Liver (tissue), 3 donors: ENCODE measurements at regions not wholly inside any gene's neighbourhood (a gene's known extent, or its start where the extent isn't known, plus 50 kb on each side); places are given as distances from the start of the nearest gene placed in this dataset.

Source experiments
- RAD21 ChIP-seq, 2 donors: IDR thresholded peaks; 2 replicates each; pipeline ENCODE4 v1.6.1; 2016; ENCODE audit warnings: antibody characterized with exemption in 2 of 2, mild to moderate bottlenecking in 2 of 2
- TAF1 ChIP-seq: conservative IDR thresholded peaks from 2 replicates; pipeline ENCODE4 v1.6.1; 2016; ENCODE audit warnings: antibody characterized with exemption, mild to moderate bottlenecking
- YY1 ChIP-seq: IDR thresholded peaks from 2 replicates; pipeline ENCODE4 v1.6.1; 2016; ENCODE audit warnings: antibody characterized with exemption, mild to moderate bottlenecking
- ZBTB33 ChIP-seq: IDR thresholded peaks from 2 replicates; pipeline ENCODE4 v1.6.1; 2016; ENCODE audit warnings: antibody characterized with exemption
- TF ChIP-seq, protein P1 (sequence below): fragments of 150-350 bp; IDR thresholded peaks from 2 replicates; pipeline ENCODE4 v1.5.1; 2017; ENCODE audit warnings: improper control_type of control experiment, low read depth, low read length; ENCODE audit not compliant: missing input control
- TF ChIP-seq, protein P2 (sequence below): IDR thresholded peaks from 2 replicates; pipeline ENCODE4 v1.6.1; 2016; ENCODE audit warnings: antibody characterized with exemption, mild to moderate bottlenecking
- donor health status: healthy.
- donor health status: healthy.

- TF ChIP-seq, protein P1, sequence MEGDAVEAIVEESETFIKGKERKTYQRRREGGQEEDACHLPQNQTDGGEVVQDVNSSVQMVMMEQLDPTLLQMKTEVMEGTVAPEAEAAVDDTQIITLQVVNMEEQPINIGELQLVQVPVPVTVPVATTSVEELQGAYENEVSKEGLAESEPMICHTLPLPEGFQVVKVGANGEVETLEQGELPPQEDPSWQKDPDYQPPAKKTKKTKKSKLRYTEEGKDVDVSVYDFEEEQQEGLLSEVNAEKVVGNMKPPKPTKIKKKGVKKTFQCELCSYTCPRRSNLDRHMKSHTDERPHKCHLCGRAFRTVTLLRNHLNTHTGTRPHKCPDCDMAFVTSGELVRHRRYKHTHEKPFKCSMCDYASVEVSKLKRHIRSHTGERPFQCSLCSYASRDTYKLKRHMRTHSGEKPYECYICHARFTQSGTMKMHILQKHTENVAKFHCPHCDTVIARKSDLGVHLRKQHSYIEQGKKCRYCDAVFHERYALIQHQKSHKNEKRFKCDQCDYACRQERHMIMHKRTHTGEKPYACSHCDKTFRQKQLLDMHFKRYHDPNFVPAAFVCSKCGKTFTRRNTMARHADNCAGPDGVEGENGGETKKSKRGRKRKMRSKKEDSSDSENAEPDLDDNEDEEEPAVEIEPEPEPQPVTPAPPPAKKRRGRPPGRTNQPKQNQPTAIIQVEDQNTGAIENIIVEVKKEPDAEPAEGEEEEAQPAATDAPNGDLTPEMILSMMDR, result no peak
- TF ChIP-seq TAF1 (no peak), ZBTB33 (no peak), RAD21 (IDR thresholded peaks at IDR 0.05) (no peak), YY1 (no peak)
- TF ChIP-seq, protein P2, sequence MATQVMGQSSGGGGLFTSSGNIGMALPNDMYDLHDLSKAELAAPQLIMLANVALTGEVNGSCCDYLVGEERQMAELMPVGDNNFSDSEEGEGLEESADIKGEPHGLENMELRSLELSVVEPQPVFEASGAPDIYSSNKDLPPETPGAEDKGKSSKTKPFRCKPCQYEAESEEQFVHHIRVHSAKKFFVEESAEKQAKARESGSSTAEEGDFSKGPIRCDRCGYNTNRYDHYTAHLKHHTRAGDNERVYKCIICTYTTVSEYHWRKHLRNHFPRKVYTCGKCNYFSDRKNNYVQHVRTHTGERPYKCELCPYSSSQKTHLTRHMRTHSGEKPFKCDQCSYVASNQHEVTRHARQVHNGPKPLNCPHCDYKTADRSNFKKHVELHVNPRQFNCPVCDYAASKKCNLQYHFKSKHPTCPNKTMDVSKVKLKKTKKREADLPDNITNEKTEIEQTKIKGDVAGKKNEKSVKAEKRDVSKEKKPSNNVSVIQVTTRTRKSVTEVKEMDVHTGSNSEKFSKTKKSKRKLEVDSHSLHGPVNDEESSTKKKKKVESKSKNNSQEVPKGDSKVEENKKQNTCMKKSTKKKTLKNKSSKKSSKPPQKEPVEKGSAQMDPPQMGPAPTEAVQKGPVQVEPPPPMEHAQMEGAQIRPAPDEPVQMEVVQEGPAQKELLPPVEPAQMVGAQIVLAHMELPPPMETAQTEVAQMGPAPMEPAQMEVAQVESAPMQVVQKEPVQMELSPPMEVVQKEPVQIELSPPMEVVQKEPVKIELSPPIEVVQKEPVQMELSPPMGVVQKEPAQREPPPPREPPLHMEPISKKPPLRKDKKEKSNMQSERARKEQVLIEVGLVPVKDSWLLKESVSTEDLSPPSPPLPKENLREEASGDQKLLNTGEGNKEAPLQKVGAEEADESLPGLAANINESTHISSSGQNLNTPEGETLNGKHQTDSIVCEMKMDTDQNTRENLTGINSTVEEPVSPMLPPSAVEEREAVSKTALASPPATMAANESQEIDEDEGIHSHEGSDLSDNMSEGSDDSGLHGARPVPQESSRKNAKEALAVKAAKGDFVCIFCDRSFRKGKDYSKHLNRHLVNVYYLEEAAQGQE, result no peak
Observed at GRCh38 chr9:83183621-83184020, 120.7 kb upstream of the RASEF start.
